ENCODE measurements at regions not wholly inside any gene's neighbourhood (a gene's known extent, or its start where the extent isn't known, plus 50 kb on each side); places are given as distances from the start of the nearest gene placed in this dataset.

DNA sequence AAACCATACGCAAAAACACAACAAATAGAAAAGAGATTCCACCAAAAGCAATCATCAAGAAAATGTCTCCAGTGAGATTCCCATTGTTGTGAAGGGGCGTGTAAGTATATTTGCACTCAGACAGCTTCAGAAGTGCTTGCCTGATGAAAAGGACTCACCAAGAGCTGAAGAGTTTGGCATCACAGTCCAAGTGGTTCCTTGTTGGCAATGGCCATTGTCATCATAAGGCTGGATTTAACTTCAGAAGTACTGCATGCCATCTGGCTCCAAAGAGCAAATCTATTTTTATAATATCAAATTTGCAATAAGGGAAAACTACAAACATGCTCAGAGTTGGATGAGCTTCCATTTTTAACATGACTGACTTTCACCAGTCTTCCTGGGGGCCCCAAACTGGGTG lies 505.3 kb upstream of the NR2F2 start:
- 50% methylated on average over 2 of the region's 2 CpGs for WGBS (ENCODE audit: low lambda C conversion rate)
- POLR2A ChIA-PET = no interaction called here
- H3K4me2 ChIP-seq (ENCODE audit: low read depth, low read length) = no peak overlapping the region
- TF ChIP-seq THRA (CRISPR knock-in tag; IDR thresholded peaks at IDR 0.05; ENCODE audit: borderline replicate concordance) = no peak
- TF ChIP-seq SP140L (CRISPR knock-in tag; IDR thresholded peaks at IDR 0.05; ENCODE audit: borderline replicate concordance) = no peak
- TF ChIP-seq ARNTL (CRISPR knock-in tag; IDR thresholded peaks at IDR 0.05) = no peak
- TF ChIP-seq ZBTB25 (CRISPR knock-in tag; IDR thresholded peaks at IDR 0.05) = no peak
- TF ChIP-seq GATAD2A (CRISPR knock-in tag; IDR thresholded peaks at IDR 0.05) = no peak
- no peak for TF ChIP-seq ZNF574 (CRISPR knock-in tag; IDR thresholded peaks at IDR 0.05)
- TF ChIP-seq ATAD3A (CRISPR knock-in tag; IDR thresholded peaks at IDR 0.05) = no peak
- no peak for TF ChIP-seq FOXO1 (CRISPR knock-in tag; IDR thresholded peaks at IDR 0.05)
- no peak for TF ChIP-seq IKZF4 (CRISPR knock-in tag; IDR thresholded peaks at IDR 0.05; ENCODE audit: borderline replicate concordance, low read depth, not compliant biosample characterization)
- TF ChIP-seq, protein P1, sequence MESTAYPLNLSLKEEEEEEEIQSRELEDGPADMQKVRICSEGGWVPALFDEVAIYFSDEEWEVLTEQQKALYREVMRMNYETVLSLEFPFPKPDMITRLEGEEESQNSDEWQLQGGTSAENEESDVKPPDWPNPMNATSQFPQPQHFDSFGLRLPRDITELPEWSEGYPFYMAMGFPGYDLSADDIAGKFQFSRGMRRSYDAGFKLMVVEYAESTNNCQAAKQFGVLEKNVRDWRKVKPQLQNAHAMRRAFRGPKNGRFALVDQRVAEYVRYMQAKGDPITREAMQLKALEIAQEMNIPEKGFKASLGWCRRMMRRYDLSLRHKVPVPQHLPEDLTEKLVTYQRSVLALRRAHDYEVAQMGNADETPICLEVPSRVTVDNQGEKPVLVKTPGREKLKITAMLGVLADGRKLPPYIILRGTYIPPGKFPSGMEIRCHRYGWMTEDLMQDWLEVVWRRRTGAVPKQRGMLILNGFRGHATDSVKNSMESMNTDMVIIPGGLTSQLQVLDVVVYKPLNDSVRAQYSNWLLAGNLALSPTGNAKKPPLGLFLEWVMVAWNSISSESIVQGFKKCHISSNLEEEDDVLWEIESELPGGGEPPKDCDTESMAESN (CRISPR knock-in tag; conservative IDR thresholded peaks at IDR 0.05) = no peak
- no peak for TF ChIP-seq ZSCAN12 (CRISPR knock-in tag; IDR thresholded peaks at IDR 0.05)
- TF ChIP-seq, protein P2, sequence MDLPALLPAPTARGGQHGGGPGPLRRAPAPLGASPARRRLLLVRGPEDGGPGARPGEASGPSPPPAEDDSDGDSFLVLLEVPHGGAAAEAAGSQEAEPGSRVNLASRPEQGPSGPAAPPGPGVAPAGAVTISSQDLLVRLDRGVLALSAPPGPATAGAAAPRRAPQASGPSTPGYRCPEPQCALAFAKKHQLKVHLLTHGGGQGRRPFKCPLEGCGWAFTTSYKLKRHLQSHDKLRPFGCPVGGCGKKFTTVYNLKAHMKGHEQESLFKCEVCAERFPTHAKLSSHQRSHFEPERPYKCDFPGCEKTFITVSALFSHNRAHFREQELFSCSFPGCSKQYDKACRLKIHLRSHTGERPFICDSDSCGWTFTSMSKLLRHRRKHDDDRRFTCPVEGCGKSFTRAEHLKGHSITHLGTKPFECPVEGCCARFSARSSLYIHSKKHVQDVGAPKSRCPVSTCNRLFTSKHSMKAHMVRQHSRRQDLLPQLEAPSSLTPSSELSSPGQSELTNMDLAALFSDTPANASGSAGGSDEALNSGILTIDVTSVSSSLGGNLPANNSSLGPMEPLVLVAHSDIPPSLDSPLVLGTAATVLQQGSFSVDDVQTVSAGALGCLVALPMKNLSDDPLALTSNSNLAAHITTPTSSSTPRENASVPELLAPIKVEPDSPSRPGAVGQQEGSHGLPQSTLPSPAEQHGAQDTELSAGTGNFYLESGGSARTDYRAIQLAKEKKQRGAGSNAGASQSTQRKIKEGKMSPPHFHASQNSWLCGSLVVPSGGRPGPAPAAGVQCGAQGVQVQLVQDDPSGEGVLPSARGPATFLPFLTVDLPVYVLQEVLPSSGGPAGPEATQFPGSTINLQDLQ (CRISPR knock-in tag; IDR thresholded peaks at IDR 0.05) = no peak
- TF ChIP-seq ZNF567 (CRISPR knock-in tag; IDR thresholded peaks at IDR 0.05; ENCODE audit: borderline replicate concordance) = no peak
- no peak for TF ChIP-seq ATF4 (CRISPR knock-in tag; IDR thresholded peaks at IDR 0.05)

More for the DNA sequence above, 505.3 kb upstream of the NR2F2 start:
- no peak for DNase-seq (ENCODE audit: low spot score)
- H2AFZ ChIP-seq (ENCODE audit: low read length) = no peak overlapping the region
- no peak overlapping the region for H3K9ac ChIP-seq (ENCODE audit: insufficient read depth, low read depth, low read length)
- H3K27me3 ChIP-seq (ENCODE audit: control insufficient read depth in 1 of 2, insufficient read depth in 2 of 2, low read length in 2 of 2) = no peaks in the 10 kb centered on the region; a peak in 1 of 5 replicates
- intact Hi-C loops (cut with micrococcal nuclease; ENCODE audit: unreplicated experiment) = no loop called here
- no peak overlapping the region for H3K27ac ChIP-seq (ENCODE audit: extremely low read length, insufficient read depth, low read length)
- BruUV-seq (replicated peaks) = no TSS peak
- no peaks in the 10 kb centered on the region for H3K9me3 ChIP-seq (ENCODE audit: low read length)
- no peaks in the 10 kb centered on the region for H3K79me2 ChIP-seq (ENCODE audit: insufficient read depth, low read length)
- H3K4me3 ChIP-seq (replicated peaks in 1 of 3; ENCODE audit: insufficient read depth in 1 of 3, low read depth in 2 of 3, low read length in 3 of 3) = no peak overlapping the region
- no peaks in the 10 kb centered on the region for H4K20me1 ChIP-seq (ENCODE audit: insufficient read depth, low read length)
- no peaks in the 10 kb centered on the region for H3K4me1 ChIP-seq (ENCODE audit: insufficient read depth, low read length)
- no peaks in the 10 kb centered on the region for H3K36me3 ChIP-seq (replicated peaks in 1 of 2; ENCODE audit: control insufficient read depth in 1 of 2, insufficient read depth in 2 of 2, low read length in 2 of 2)
- no peak for FAIRE-seq
- ATAC-seq = no peak
- CTCF ChIA-PET (ENCODE audit: low intra/inter-chr PET ratio, low total read pairs) = no interaction called here
- in situ Hi-C loops (cut with HindIII; ENCODE audit: extremely low pct_ligation_motif_present, low pct_unique_long_range_greater_than_20kb) = no loop called here
